GM18870 (cell line): ENCODE measurements at regions not wholly inside any gene's neighbourhood (a gene's known extent, or its start where the extent isn't known, plus 50 kb on each side); places are given as distances from the start of the nearest gene placed in this dataset.
"Not testable (repeated sequence)": the region's sequence is repeated elsewhere in the genome, so short reads cannot be mapped to it uniquely, and the experiment has no call there.

Experiments
- ATAC-seq: cut with Tn5 transposase; IDR thresholded peaks from one replicate; pipeline ENCODE4 v1.9.1; 2021; ENCODE audit warnings: moderate library complexity; ENCODE audit not compliant: unreplicated experiment

- ATAC-seq, result not testable (repeated sequence)
These were observed 53.6 kb upstream of the EDA2R start for GRCh38 chrX:66692512-66692911.
